ENCODE measurements at regions not wholly inside any gene's neighbourhood (a gene's known extent, or its start where the extent isn't known, plus 50 kb on each side); places are given as distances from the start of the nearest gene placed in this dataset.

DNA sequence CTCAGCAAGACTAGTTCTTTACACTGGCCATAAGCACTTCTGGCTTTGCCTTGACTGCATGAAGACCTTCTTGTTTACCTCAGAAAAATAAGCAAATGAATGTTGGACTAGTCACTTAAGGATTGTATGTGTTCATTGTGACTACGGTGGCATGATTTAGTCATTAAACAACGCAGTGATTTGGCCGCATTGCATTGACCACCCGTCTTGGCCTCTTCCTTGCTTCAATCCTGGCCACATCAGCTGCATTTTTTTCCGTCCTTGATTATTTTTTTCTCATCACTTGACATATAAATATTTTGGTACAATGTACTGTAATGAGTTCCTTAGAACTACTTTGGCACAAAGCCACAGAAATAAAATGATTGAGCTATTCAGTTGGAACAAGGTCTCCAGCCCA lies 656.2 kb downstream of the RAB28 start:
- no peak overlapping the region for H3K27ac Mint-ChIP-seq (ENCODE audit: unreplicated experiment)
- no peaks in the 10 kb centered on the region for H3K36me3 Mint-ChIP-seq (ENCODE audit: low read depth)
- no peaks in the 10 kb centered on the region for H3K27me3 Mint-ChIP-seq (ENCODE audit: low read depth)
- DNase-seq (ENCODE audit: low read depth, low spot score), result no peak
- TF ChIP-seq, protein P1, sequence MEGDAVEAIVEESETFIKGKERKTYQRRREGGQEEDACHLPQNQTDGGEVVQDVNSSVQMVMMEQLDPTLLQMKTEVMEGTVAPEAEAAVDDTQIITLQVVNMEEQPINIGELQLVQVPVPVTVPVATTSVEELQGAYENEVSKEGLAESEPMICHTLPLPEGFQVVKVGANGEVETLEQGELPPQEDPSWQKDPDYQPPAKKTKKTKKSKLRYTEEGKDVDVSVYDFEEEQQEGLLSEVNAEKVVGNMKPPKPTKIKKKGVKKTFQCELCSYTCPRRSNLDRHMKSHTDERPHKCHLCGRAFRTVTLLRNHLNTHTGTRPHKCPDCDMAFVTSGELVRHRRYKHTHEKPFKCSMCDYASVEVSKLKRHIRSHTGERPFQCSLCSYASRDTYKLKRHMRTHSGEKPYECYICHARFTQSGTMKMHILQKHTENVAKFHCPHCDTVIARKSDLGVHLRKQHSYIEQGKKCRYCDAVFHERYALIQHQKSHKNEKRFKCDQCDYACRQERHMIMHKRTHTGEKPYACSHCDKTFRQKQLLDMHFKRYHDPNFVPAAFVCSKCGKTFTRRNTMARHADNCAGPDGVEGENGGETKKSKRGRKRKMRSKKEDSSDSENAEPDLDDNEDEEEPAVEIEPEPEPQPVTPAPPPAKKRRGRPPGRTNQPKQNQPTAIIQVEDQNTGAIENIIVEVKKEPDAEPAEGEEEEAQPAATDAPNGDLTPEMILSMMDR (conservative IDR thresholded peaks at IDR 0.05), result no peak
- H3K4me1 Mint-ChIP-seq, result no peaks in the 10 kb centered on the region
- no peak overlapping the region for H3K4me3 Mint-ChIP-seq
- peaks cover 3% of the 10 kb centered on the region for H3K9me3 Mint-ChIP-seq

DNA sequence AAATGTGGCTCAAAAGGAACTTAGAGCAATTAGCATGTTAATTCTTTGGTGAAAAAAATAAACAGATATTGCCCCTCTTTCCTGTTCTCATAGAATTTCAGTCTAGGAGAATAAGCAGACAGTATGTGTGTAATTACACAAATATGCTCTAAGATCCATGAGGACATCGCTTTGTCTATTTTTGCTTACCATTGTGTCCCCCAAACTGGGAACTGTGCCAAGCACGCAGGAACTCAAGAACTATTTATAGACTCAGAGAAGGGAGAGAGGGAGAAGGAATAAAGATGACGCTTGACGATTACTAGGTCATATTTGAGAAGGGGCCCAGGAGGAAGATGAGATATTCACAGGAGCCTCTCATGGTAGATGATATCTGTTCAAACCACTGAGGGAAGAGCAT lies 692.6 kb downstream of the RAB28 start:
- no peak for DNase-seq (ENCODE audit: low read depth, low spot score)
- TF ChIP-seq, protein P1 (conservative IDR thresholded peaks at IDR 0.05), result no peak
- no peak overlapping the region for H3K27ac Mint-ChIP-seq (ENCODE audit: unreplicated experiment)
- no peaks in the 10 kb centered on the region for H3K4me1 Mint-ChIP-seq
- no peaks in the 10 kb centered on the region for H3K27me3 Mint-ChIP-seq (ENCODE audit: low read depth)
- no peak overlapping the region for H3K4me3 Mint-ChIP-seq
- peaks cover 9% of the 10 kb centered on the region for H3K9me3 Mint-ChIP-seq
- H3K36me3 Mint-ChIP-seq (ENCODE audit: low read depth), result no peaks in the 10 kb centered on the region

DNA sequence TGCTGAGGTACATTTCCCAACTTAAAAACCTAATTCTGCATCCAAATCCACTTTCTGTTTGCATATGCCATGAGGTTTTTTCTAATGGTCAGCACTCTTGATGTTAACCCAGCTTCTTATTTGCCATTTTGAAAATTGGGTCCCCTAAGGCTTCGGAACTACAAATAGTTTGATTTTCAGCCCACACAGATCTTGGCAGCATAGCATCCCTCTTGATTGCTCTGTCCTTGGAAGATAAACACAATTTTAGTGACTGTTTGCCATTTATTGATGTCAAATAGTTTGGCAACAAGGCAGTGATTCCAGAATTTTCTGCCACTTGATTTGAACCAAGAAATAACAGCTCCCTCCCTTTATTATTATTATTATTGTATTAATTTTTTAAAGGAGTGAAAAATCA lies 696.9 kb downstream of the RAB28 start:
- Mint-ChIP-seq H3K36me3 (ENCODE audit: low read depth) (no peaks in the 10 kb centered on the region), H3K27ac (ENCODE audit: unreplicated experiment) (no peak overlapping the region), H3K4me1 (no peaks in the 10 kb centered on the region), H3K9me3 (peaks cover 9% of the 10 kb centered on the region), H3K27me3 (ENCODE audit: low read depth) (no peaks in the 10 kb centered on the region), H3K4me3 (no peak overlapping the region)
- TF ChIP-seq, protein P1 (conservative IDR thresholded peaks at IDR 0.05), result no peak
- no peak for DNase-seq (ENCODE audit: low read depth, low spot score)

DNA sequence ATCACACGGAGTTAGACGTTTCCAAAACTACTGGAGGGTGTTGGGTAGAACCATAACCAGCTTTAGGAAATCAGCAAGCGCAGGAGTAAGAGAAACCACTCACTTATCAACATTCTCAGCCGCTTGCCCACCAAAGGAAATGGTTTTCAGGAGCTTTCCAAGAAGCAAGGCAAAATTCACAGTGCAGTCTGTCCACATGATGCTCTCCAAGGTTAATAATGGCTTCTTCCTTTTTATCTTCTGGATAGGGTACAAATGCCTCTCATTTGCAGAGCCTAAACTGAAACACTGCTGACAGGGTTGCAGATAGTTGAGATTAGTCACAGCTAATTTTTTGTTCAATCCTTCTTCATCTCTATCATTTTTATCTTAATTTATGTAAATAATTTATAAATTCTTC lies 705.4 kb downstream of the RAB28 start:
- H3K4me1 Mint-ChIP-seq, result no peaks in the 10 kb centered on the region
- no peaks in the 10 kb centered on the region for H3K27me3 Mint-ChIP-seq (ENCODE audit: low read depth)
- no peak overlapping the region for H3K27ac Mint-ChIP-seq (ENCODE audit: unreplicated experiment)
- H3K36me3 Mint-ChIP-seq (ENCODE audit: low read depth), result no peaks in the 10 kb centered on the region
- TF ChIP-seq, protein P1 (conservative IDR thresholded peaks at IDR 0.05), result no peak
- no peak overlapping the region for H3K4me3 Mint-ChIP-seq
- DNase-seq (ENCODE audit: low read depth, low spot score), result no peak
- no peaks in the 10 kb centered on the region for H3K9me3 Mint-ChIP-seq

DNA sequence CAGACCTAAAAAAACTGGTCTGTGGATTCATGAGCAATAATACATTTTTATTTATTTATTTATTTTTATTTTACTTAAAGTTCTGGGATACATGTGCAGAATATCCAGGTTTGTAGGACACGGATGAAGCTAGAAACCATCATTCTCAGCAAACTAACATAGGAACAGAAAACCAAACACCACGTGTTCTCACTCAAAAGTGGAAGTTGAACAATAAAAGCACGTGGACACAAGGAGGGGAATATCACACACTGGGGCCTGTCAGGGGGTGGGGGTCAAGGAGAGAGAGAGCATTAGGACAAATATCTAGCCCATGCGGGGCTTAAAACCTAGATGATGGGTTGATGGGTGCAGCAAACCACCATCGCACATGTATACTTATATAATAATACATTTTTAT lies 705.9 kb downstream of the RAB28 start:
- no peak for DNase-seq (ENCODE audit: low read depth, low spot score)
- no peak overlapping the region for H3K27ac Mint-ChIP-seq (ENCODE audit: unreplicated experiment)
- no peaks in the 10 kb centered on the region for H3K27me3 Mint-ChIP-seq (ENCODE audit: low read depth)
- TF ChIP-seq, protein P1 (conservative IDR thresholded peaks at IDR 0.05), result no peak
- no peaks in the 10 kb centered on the region for H3K4me1 Mint-ChIP-seq
- H3K4me3 Mint-ChIP-seq, result no peak overlapping the region
- H3K9me3 Mint-ChIP-seq, result no peaks in the 10 kb centered on the region
- no peaks in the 10 kb centered on the region for H3K36me3 Mint-ChIP-seq (ENCODE audit: low read depth)

DNA sequence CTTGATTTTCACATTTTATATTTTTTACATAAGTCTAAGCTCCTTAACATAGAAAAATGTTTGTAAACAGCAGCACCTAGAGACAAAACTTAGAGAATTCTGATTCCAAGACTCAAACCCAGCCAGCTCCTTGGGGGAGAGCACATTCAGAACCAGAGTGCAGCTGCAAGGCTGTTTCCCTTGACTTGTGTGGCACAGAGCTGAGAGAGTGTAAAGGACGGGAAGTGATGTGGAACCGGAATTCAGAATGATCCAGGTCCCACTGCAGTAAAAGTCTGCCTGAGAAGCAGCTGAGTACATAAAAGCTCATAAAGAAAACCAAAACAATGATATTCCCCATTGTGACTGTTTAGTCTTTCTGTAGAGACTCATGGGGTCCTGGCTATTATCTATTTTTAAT lies 713.8 kb downstream of the RAB28 start:
- Mint-ChIP-seq H3K36me3 (ENCODE audit: low read depth) (no peaks in the 10 kb centered on the region), H3K27me3 (ENCODE audit: low read depth) (no peaks in the 10 kb centered on the region), H3K27ac (ENCODE audit: unreplicated experiment) (no peak overlapping the region), H3K4me1 (peaks cover 8% of the 10 kb centered on the region), H3K4me3 (no peak overlapping the region), H3K9me3 (no peaks in the 10 kb centered on the region)
- TF ChIP-seq, protein P1 (conservative IDR thresholded peaks at IDR 0.05), result no peak
- no peak for DNase-seq (ENCODE audit: low read depth, low spot score)

Data from neural crest cell (in vitro differentiated cells).